Retinal pigment epithelial cell (primary cell): ENCODE measurements at regions not wholly inside any gene's neighbourhood (a gene's known extent, or its start where the extent isn't known, plus 50 kb on each side); places are given as distances from the start of the nearest gene placed in this dataset.
"Not testable (repeated sequence)": the region's sequence is repeated elsewhere in the genome, so short reads cannot be mapped to it uniquely, and the experiment has no call there.

Source experiments
- DNase-seq: peaks from one replicate; pipeline ENCODE4 v3.0.0-alpha.2; 2010; ENCODE audit warnings: low read depth
- H3K4me3 ChIP-seq: 2 replicates; pipeline ENCODE4 v1.5.1; 2011; ENCODE audit warnings: mild to moderate bottlenecking, low read length, control low read depth, moderate library complexity
- CTCF ChIP-seq: conservative IDR thresholded peaks from 2 replicates; pipeline ENCODE4 v1.5.1; 2011; ENCODE audit warnings: low read depth, low read length, control low read depth, inconsistent platforms

- H3K4me3 ChIP-seq: no peak overlapping the region
- TF ChIP-seq CTCF: no peak
- DNase-seq: no peak
Observed at GRCh38 chr4:137946453-137947174, 295.5 kb downstream of the SLC7A11 start.

- H3K4me3 ChIP-seq, DNase-seq: not testable (repeated sequence)
Observed at GRCh38 chr4:137942815-137943214, 299.3 kb downstream of the SLC7A11 start.

GRCh38 chr4:137942015-137942515 lies 300.1 kb downstream of the SLC7A11 start:
- not testable (repeated sequence) for DNase-seq, H3K4me3 ChIP-seq

- H3K4me3 ChIP-seq: no peak overlapping the region
- TF ChIP-seq CTCF: no peak
- DNase-seq: no peak
Observed at GRCh38 chr4:137934911-137935310, 307.2 kb downstream of the SLC7A11 start.

GRCh38 chr4:137934046-137934445 lies 308.1 kb downstream of the SLC7A11 start:
- DNase-seq: no peak
- no peak for TF ChIP-seq CTCF
- H3K4me3 ChIP-seq: no peak overlapping the region

- H3K4me3 ChIP-seq: no peak overlapping the region
- DNase-seq: no peak
- no peak for TF ChIP-seq CTCF
Observed at GRCh38 chr4:137927972-137928371, 314.2 kb downstream of the SLC7A11 start.

- H3K4me3 ChIP-seq: no peak overlapping the region
- no peak for DNase-seq
- no peak for TF ChIP-seq CTCF
Observed at GRCh38 chr4:137923494-137923893, 318.7 kb downstream of the SLC7A11 start.

GRCh38 chr4:137922721-137923120 lies 319.4 kb downstream of the SLC7A11 start:
- TF ChIP-seq CTCF: no peak
- H3K4me3 ChIP-seq: no peak overlapping the region
- DNase-seq: no peak
